NB4 (cell line): ENCODE measurements at regions not wholly inside any gene's neighbourhood (a gene's known extent, or its start where the extent isn't known, plus 50 kb on each side); places are given as distances from the start of the nearest gene placed in this dataset.

Source experiments
- MYC ChIP-seq: IDR thresholded peaks from 2 replicates; pipeline ENCODE4 v1.6.1; 2011; ENCODE audit warnings: low read depth, low read length
- POLR2A ChIP-seq: IDR thresholded peaks from 2 replicates; pipeline ENCODE4 v1.6.1; 2011; ENCODE audit warnings: mild to moderate bottlenecking; ENCODE audit not compliant: insufficient read length; ENCODE audit errors: extremely low read depth
- TF ChIP-seq, protein P1 (sequence below): IDR thresholded peaks from one replicate; pipeline ENCODE4 v1.5.1; 2012; ENCODE audit warnings: low read depth, low read length
- TF ChIP-seq, protein P2 (sequence below): IDR thresholded peaks from 2 replicates; pipeline ENCODE4 v1.6.1; 2011; ENCODE audit warnings: low read depth, low read length

DNA sequence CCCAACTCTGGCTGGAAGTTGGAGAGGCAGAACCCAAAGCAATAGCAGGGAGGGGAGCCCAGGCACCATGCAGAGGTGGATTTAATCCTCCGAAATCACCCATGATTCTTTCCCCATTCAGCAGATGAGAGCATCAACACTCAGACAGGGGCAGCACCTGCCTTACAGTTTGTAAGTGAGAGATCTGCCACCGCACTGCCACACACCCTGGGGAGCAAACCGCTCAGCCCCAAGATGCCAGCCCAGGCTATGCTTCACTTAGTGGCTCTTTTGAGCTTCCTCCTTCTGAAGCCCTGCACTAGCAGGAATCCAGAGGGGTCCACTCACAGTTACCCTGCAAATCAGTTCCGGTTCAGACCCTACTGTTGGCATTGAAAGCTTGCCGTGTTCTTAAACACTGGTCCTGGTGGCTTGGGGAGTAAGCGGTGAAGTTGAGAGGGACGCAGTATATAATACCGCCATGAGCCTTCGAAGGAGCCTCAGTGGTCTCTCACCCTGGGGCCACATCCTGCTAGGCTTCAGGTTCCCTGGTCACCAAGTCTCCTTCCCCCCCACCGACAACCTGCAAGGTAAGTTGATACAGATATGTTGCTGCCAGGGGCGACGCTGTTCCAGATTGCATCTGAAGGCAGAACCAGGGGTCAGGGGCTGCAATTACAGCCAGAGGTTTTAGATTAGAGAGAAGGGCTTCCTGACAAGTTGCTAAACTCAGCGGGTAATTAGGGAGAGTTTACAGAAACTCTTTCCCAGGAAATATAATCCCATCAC is 72.0 kb upstream of the CCND2 start:
- TF ChIP-seq, protein P1, sequence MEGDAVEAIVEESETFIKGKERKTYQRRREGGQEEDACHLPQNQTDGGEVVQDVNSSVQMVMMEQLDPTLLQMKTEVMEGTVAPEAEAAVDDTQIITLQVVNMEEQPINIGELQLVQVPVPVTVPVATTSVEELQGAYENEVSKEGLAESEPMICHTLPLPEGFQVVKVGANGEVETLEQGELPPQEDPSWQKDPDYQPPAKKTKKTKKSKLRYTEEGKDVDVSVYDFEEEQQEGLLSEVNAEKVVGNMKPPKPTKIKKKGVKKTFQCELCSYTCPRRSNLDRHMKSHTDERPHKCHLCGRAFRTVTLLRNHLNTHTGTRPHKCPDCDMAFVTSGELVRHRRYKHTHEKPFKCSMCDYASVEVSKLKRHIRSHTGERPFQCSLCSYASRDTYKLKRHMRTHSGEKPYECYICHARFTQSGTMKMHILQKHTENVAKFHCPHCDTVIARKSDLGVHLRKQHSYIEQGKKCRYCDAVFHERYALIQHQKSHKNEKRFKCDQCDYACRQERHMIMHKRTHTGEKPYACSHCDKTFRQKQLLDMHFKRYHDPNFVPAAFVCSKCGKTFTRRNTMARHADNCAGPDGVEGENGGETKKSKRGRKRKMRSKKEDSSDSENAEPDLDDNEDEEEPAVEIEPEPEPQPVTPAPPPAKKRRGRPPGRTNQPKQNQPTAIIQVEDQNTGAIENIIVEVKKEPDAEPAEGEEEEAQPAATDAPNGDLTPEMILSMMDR = no peak
- TF ChIP-seq POLR2A (no peak), MYC (no peak)
- TF ChIP-seq, protein P2, sequence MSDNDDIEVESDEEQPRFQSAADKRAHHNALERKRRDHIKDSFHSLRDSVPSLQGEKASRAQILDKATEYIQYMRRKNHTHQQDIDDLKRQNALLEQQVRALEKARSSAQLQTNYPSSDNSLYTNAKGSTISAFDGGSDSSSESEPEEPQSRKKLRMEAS = no peak
